ENCODE measurements at regions not wholly inside any gene's neighbourhood (a gene's known extent, or its start where the extent isn't known, plus 50 kb on each side); places are given as distances from the start of the nearest gene placed in this dataset.
"Not testable (repeated sequence)": the region's sequence is repeated elsewhere in the genome, so short reads cannot be mapped to it uniquely, and the experiment has no call there.

DNA sequence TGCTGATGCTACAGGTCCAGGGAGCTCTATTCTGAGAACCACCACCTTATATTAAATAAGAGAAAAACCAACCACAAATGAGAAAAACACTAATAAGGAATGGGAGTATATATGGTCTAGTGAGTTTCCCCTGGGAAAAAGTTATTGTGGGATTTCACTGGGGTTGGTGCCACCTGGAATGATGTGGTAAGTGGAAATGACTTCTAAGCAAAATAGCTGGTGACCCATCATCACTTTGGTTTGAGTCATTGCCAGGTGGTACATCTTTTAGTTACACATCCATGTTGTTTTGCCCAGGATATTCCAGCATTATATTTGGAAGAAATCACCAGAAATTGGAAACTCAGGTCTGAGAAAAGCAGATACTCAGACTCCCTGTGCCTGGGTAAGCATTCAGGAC is 437.3 kb downstream of the DTWD2 start:
- DNase-seq, result no peak

DNA sequence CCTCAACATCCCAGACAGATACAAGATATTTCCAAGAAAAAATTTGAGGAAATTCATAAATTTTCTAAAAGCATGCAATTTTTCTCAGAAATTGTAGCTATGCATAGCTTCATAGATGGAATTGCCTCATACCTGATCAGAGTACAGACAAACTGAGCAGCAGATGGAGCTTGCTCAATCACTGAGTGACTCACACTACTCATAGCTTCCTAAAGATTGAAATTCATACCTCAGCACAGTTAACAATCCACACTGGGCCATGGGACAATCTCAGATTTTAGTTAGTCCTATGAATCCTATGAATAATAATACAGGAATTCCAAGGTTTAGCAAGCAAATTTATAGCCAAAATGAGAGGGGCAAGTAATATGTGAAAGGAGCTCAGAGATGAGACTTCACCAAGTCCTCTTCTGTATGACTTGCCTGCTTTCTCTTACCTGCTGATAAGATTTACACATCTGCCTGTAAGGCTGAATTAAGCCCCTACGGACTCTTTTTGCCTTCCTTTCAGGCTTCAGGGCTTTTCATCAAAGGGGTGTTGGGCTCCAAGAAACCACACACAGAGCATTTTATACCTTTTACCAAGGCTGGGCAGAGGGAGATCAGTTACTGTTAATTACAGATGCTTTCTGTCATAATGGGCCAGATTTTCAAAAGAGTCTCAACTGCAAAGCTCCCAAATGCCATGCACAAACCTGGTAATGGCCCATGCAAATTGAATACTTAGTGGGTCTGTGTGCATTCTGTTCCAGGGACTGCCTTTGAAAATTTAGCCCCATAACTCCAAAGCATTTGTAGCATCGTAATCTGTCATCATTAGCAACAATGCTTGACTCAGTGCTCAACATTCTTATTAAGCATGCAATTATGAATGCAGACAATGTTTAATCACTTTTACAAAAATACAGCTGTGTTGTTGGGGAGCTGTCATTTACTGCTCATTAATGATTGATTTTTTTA is 439.3 kb downstream of the DTWD2 start:
- no peak for DNase-seq

DNA sequence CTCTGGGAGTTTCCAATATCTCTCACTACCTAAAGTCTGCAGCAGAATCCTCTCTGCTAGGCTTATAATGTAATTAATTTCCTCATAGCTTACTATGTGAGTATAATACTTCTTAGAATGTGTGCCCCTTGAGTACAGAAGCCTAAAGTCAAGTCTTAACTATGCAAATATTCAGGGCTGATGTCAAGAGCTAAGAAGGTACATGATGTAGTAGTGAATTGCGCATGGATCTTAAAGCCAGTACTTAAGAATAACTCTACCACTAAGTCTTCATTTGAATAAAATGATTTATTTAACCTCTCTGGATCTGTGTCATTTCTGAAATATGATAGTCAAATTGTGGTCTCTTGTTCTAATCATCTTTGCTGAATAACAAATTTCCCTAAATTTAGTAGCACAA is 442.9 kb downstream of the DTWD2 start:
- DNase-seq, result no peak

- DNase-seq, result no peak
These were observed 443.4 kb downstream of the DTWD2 start for GRCh38 chr5:118544887-118545449.

DNA sequence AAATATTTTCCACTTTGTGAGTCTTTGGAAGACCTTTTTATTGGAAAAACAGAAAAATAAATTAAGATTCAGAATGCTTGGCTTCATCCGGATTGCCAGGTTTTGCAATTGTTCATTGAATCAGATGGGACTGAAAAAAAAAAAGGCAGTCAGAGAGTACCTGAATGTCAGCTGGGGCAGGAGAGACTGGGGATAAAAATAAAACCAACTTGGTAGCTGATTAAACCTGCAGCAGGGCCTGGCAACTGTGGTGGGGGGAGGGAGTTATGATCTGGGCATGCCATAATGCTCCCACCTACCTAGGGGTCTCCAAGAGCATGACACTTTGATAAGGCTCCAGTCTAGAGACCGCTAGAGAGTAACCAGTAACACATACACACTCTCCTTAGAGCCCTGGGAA is 454.4 kb downstream of the DTWD2 start:
- no peak for DNase-seq

- no peak for DNase-seq
These were observed 455.2 kb downstream of the DTWD2 start for GRCh38 chr5:118533156-118533555.

GRCh38 chr5:118531276-118531675 is 457.1 kb downstream of the DTWD2 start:
- DNase-seq, result no peak

DNA sequence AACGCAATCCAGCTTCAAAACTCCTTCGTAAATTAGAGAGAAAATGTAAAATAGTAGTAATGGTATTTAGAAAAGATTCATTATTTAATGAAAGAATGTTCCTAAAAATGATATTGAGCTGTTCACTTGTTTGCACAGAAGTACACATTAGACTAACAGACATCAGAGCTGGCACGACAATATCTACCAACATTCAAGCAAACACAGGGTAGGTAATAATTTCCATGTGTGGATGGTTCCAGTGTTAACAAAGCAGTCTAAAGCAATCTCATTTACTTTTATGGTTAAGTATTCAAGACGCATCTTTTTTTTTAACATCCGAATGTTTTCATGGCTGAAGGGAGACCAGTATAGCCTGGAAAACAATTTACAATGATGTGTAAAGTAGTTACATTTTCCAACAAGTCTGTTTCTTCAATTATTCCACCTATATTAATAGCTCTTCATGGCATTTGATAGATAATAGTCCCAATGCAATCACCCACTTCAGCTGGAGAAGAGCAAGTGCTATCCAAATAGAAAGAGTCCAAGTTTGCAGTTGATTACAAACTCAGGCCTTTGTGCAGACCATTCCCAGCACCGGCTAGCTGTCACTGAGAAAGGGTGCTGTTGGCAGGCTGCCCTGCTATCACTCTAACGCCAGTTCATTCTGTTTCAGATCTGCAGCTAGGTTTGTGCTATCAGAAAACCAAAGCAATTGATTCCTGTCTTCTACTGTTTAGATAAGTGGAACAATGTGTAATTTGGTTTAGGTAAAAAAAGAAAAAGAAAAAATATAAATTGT is 458.8 kb downstream of the DTWD2 start:
- DNase-seq, result no peak

DNA sequence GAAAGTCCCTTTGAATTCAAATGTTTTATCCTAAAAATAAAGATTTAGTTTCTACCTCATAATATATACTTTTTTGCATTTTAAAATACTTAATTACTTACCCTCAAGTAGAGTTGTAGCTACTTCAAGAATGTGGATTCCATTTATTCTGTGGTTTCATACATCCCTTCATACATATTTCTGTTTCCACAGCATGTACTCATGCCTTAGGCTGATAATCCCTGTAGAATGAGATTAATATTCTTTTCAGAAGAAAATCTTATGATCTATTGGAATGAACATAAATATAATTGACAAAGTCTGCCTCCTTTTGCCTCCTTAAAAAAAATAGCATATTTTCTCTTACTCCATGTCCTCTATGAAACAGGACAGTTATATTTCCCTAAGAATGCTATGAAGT is 465.7 kb downstream of the DTWD2 start:
- DNase-seq, result no peak

GRCh38 chr5:118520771-118521415 is 467.5 kb downstream of the DTWD2 start:
- DNase-seq, result no peak

GRCh38 chr5:118519466-118519865 is 468.9 kb downstream of the DTWD2 start:
- DNase-seq, result no peak

GRCh38 chr5:118518720-118519119 is 469.6 kb downstream of the DTWD2 start:
- DNase-seq, result no peak

- no peak for DNase-seq
These were observed 476.5 kb downstream of the DTWD2 start for GRCh38 chr5:118511846-118512245.

DNA sequence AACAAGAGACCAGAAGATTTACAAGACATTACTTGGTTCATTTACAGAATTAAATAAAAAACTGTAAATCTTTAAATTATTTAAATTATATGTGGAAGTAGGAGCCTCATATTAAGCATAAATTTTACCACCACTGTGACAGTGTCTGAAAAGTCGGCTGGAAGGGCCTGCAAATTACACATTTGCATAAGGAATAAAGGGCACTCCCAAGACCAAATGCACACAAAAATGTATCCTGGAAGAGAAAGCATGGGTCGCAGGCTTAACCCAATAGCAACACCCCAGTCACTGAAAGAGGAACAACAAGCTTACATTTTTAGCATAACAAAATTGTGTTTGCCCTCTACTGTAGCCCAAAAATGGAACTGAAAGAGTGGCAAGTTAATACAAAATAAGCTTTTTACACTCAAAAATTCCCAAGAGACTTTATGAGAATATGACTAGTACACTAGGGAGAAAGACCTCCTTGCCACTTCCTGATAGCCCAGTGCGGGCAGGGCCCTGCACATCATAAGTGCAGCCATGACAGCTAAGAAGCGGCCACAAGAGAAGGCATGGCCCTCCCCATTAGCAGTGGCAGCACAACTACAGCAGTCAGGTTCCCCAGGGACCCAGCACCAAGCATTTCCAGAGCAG is 482.0 kb downstream of the DTWD2 start:
- no peak for DNase-seq

GRCh38 chr5:118502232-118502631 is 486.1 kb downstream of the DTWD2 start:
- not testable (repeated sequence) for DNase-seq

DNA sequence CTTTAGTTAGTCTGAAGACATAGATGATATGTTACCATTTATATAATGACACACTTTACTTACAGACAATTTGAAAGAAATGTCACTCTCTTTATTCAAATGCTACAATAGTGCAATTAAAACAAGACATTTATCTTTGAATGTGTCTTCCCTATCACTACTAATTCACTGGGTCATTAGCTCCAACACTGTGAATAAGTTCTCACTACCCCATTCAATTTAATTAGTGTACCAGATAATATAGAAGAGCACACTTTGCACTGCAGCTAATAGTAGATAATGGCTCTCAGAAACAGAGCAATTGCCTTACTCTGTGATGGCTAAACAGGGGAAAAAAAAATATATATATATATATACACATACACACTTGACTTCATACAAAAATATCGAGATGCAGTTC is 497.0 kb downstream of the DTWD2 start:
- no peak for DNase-seq

- no peak for DNase-seq
These were observed 501.6 kb downstream of the DTWD2 start for GRCh38 chr5:118486647-118487225.

DNA sequence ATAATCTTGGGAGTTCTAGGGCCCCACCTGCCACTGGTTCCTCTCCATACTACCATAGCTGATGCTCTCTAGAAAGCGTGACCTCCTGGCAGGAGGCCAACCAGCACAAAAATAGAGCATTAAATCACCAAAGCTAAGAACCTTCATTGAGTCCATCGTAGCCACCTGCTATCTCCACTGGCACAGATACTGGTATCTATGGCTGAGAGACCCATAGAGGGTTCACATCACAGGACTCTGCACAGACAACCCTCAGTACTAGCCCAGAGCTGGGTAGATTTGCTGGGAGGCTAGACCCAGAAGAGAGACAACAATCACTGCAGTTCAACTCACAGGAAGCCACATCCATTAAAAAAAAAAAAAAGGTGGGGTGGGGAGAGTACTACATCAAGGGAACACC is 509.1 kb downstream of the DTWD2 start:
- DNase-seq, result no peak

GRCh38 chr5:118478852-118479251 is 509.5 kb downstream of the DTWD2 start:
- no peak for DNase-seq

DNA sequence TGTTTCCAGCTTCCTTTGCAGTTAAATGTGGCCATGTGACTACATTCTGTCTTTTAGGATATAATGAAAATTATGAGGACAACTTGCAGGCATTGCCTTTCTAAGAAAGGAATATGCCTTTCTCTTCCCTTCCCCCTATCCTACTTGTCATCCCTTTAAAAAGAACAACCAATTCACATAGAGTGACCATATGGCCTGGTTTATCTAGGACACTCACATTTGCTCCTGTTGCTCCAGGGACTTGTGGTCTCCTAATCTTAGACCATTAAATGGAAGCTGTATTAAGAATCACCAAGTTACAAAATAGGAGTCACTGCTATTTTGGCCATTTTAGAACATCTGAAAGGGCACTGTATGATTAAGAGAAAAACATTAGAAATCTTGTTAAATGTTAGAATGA is 520.3 kb downstream of the DTWD2 start:
- DNase-seq, result no peak

GRCh38 chr5:118467103-118467502 is 521.2 kb downstream of the DTWD2 start:
- no peak for DNase-seq

DNA sequence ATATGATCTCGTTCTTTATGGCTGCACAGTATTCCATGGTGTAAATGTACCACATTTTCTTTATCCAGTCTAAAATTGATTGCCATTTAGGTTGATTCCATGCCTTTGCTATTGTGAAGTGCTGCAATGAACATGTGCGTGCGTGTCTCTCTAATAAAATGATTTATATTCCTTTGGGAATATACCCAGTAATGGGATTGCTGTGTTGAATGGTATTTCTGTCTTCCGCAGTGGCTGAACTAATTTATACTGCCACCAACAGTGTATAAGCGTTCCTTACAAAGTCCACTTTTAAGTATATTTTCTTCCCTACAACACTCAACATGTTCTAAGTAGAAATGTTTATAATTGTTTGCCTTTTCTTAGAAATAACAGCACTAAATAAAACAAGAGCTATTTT is 521.9 kb downstream of the DTWD2 start:
- DNase-seq, result no peak

Data from CD4-positive, alpha-beta T cell treated with Interleukin-17A for 1 hour (primary cell).